ENCODE measurements at regions not wholly inside any gene's neighbourhood (a gene's known extent, or its start where the extent isn't known, plus 50 kb on each side); places are given as distances from the start of the nearest gene placed in this dataset.
"Not testable (repeated sequence)": the region's sequence is repeated elsewhere in the genome, so short reads cannot be mapped to it uniquely, and the experiment has no call there.

- TF ChIP-seq, protein P1, sequence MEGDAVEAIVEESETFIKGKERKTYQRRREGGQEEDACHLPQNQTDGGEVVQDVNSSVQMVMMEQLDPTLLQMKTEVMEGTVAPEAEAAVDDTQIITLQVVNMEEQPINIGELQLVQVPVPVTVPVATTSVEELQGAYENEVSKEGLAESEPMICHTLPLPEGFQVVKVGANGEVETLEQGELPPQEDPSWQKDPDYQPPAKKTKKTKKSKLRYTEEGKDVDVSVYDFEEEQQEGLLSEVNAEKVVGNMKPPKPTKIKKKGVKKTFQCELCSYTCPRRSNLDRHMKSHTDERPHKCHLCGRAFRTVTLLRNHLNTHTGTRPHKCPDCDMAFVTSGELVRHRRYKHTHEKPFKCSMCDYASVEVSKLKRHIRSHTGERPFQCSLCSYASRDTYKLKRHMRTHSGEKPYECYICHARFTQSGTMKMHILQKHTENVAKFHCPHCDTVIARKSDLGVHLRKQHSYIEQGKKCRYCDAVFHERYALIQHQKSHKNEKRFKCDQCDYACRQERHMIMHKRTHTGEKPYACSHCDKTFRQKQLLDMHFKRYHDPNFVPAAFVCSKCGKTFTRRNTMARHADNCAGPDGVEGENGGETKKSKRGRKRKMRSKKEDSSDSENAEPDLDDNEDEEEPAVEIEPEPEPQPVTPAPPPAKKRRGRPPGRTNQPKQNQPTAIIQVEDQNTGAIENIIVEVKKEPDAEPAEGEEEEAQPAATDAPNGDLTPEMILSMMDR (IDR thresholded peaks at IDR 0.05 in 8 of 11, conservative IDR thresholded peaks at IDR 0.05 in 3 of 11), result not testable (repeated sequence)
- not testable (repeated sequence) for TF ChIP-seq POLR2A, POLR2AphosphoS5 (IDR thresholded peaks at IDR 0.05)
Measured at GRCh38 chr21:7938223-7938622, 2583.2 kb upstream of the TPTE start.

All from spleen (tissue), 7 donors.